A549 (cell line): ENCODE measurements at regions not wholly inside any gene's neighbourhood (a gene's known extent, or its start where the extent isn't known, plus 50 kb on each side); places are given as distances from the start of the nearest gene placed in this dataset.
"Not testable (repeated sequence)": the region's sequence is repeated elsewhere in the genome, so short reads cannot be mapped to it uniquely, and the experiment has no call there.

Experiments used
- ATAC-seq, 2 experiments: fragments of 200-7000 bp in 1 of 2; fragments of >200 bp in 1 of 2; cut with Nextera tagmentation in 1 of 2; cut with Tn5 transposase in 1 of 2; 3 replicates each; pipeline versions ENCODE4 v1.8.0 to v1.9.1; 2018 to 2020; ENCODE audit warnings: mild to moderate bottlenecking in 1 of 2, moderate library complexity in 1 of 2
- CTCF ChIA-PET: fragments of 300-600 bp; sonication (Branson Sonifier 250); formaldehyde crosslinking; extraction: SDS; loops from one replicate; lab custom pipeline; 2021; ENCODE audit warnings: antibody characterized with exemption, inconsistent platforms; lab: Yijun Ruan, JAX
- POLR2A ChIA-PET: fragments of 350-600 bp; formaldehyde crosslinking; extraction: SDS; loops from one replicate; lab custom pipeline; 2021; ENCODE audit warnings: antibody characterized with exemption, inconsistent platforms; lab: Yijun Ruan, JAX
- DNase-seq, 2 experiments: peaks; one replicate each; pipeline versions ENCODE4 v3.0.0 to v3.0.0-alpha.2; 2011 to 2016; ENCODE audit warnings: low read depth in 1 of 2, low spot score in 1 of 2
- FAIRE-seq: peaks from 2 replicates; lab custom pipeline; 2011; peaks lifted over from hg19 to GRCh38; lab: Jason Lieb, UNC
- H3K27ac ChIP-seq, 2 experiments: fragments of >200 bp; sonication (Bioruptor Twin); formaldehyde crosslinking; 3 replicates each; pipeline ENCODE4 v1.5.1; 2016 to 2017
- H3K4me1 ChIP-seq: fragments of >200 bp; sonication (Bioruptor Twin); formaldehyde crosslinking; 3 replicates; pipeline ENCODE4 v1.6.1; 2016
- H3K4me2 ChIP-seq: fragments of >200 bp; sonication (Bioruptor Twin); formaldehyde crosslinking; 3 replicates; pipeline ENCODE4 v1.6.1; 2016
- H3K4me3 ChIP-seq: fragments of >200 bp; sonication (Bioruptor Twin); formaldehyde crosslinking; 3 replicates; pipeline ENCODE4 v1.5.1; 2016
- H3K9me3 ChIP-seq: fragments of >200 bp; sonication (Bioruptor Twin); formaldehyde crosslinking; 3 replicates; pipeline ENCODE4 v1.6.1; 2016
- ATOH8 ChIP-seq: fragments of 250-450 bp; sonication (Bioruptor Pico); IDR thresholded peaks from 2 replicates; pipeline ENCODE4 v1.5.0; 2020; ENCODE audit warnings: low read depth, mild to moderate bottlenecking, moderate library complexity
- BCL3 ChIP-seq: fragments of >200 bp; sonication (Bioruptor Twin); formaldehyde crosslinking; IDR thresholded peaks from 3 replicates; pipeline ENCODE4 v1.6.1; 2016
- CBX2 ChIP-seq: fragments of 200-600 bp; sonication (generic); IDR thresholded peaks from 2 replicates; pipeline ENCODE4 v1.6.1; 2016; ENCODE audit warnings: low read depth, mild to moderate bottlenecking, borderline replicate concordance
- CBX8 ChIP-seq: fragments of 200-600 bp; sonication (generic); IDR thresholded peaks from 2 replicates; pipeline ENCODE4 v1.6.1; 2016
- CHD4 ChIP-seq: fragments of 200-600 bp; sonication (generic); IDR thresholded peaks from 2 replicates; pipeline ENCODE4 v1.6.1; 2016; ENCODE audit warnings: antibody characterized with exemption, mild to moderate bottlenecking, borderline replicate concordance
- EHF ChIP-seq: fragments of 250-450 bp; sonication (Bioruptor Pico); IDR thresholded peaks from 2 replicates; pipeline ENCODE4 v1.5.0; 2020; ENCODE audit warnings: mild to moderate bottlenecking
- ESRRA ChIP-seq: fragments of 150-350 bp; IDR thresholded peaks from 2 replicates; pipeline ENCODE4 v1.6.1; 2014; ENCODE audit warnings: mild to moderate bottlenecking, low read length, borderline replicate concordance
- HDAC2 ChIP-seq: fragments of 200-600 bp; sonication (generic); IDR thresholded peaks from 2 replicates; pipeline ENCODE4 v1.6.1; 2016
- HEYL ChIP-seq: fragments of 250-450 bp; sonication (Bioruptor Pico); IDR thresholded peaks from 2 replicates; pipeline ENCODE4 v1.8.0; 2021; ENCODE audit warnings: mild to moderate bottlenecking, moderate library complexity
- HOXA7 ChIP-seq: fragments of 250-450 bp; sonication (Bioruptor Pico); IDR thresholded peaks from 2 replicates; pipeline ENCODE4 v1.5.0; 2020; ENCODE audit warnings: mild to moderate bottlenecking, moderate library complexity
- HOXB5 ChIP-seq: fragments of 250-450 bp; sonication (Bioruptor Pico); IDR thresholded peaks from 2 replicates; pipeline ENCODE4 v1.5.0; 2020; ENCODE audit warnings: mild to moderate bottlenecking, moderate library complexity
- JUNB ChIP-seq: fragments of >200 bp; sonication (Bioruptor Twin); formaldehyde crosslinking; IDR thresholded peaks from 2 replicates; pipeline ENCODE4 v1.6.1; 2016
- MAFK ChIP-seq: fragments of 450-650 bp; IDR thresholded peaks from 2 replicates; pipeline ENCODE4 v1.6.1; 2014; ENCODE audit not compliant: partially characterized antibody
- MAX ChIP-seq: IDR thresholded peaks from 2 replicates; pipeline ENCODE4 v1.6.1; 2012
- MAZ ChIP-seq: fragments of 150-350 bp; IDR thresholded peaks from 2 replicates; pipeline ENCODE4 v1.6.1; 2014; ENCODE audit warnings: antibody characterized with exemption, low read depth, low read length, borderline replicate concordance
- NFE2L2 ChIP-seq: fragments of 150-350 bp; conservative IDR thresholded peaks from 2 replicates; pipeline ENCODE4 v1.6.1; 2014; ENCODE audit warnings: low read length
- PBX3 ChIP-seq: IDR thresholded peaks from 2 replicates; pipeline ENCODE4 v1.6.1; 2012
- POLR2A ChIP-seq: IDR thresholded peaks from 2 replicates; pipeline ENCODE4 v1.6.1; 2012; ENCODE audit warnings: mild to moderate bottlenecking, low read length
- POLR2AphosphoS2 ChIP-seq: conservative IDR thresholded peaks from 2 replicates; pipeline ENCODE4 v1.6.1; 2012; ENCODE audit warnings: low read length, improper control_type of control experiment, inconsistent platforms
- RAD21 ChIP-seq, 2 experiments: fragments of >200 bp in 1 of 2; sonication (Bioruptor Twin) in 1 of 2; formaldehyde crosslinking in 1 of 2; IDR thresholded peaks in 1 of 2; conservative IDR thresholded peaks in 1 of 2; 2 replicates in 1 of 2; 3 replicates in 1 of 2; pipeline ENCODE4 v1.6.1; 2012 to 2018; ENCODE audit warnings: inconsistent platforms in 1 of 2
- RARB ChIP-seq: fragments of 250-450 bp; sonication (Bioruptor Pico); IDR thresholded peaks from 2 replicates; pipeline ENCODE4 v1.8.0; 2021; ENCODE audit warnings: mild to moderate bottlenecking, moderate library complexity
- RCOR1 ChIP-seq: fragments of 150-350 bp; IDR thresholded peaks from 2 replicates; pipeline ENCODE4 v1.6.1; 2014; ENCODE audit warnings: antibody characterized with exemption, low read length, low read depth
- RNF2 ChIP-seq: fragments of 200-600 bp; sonication (generic); IDR thresholded peaks from 2 replicates; pipeline ENCODE4 v1.6.1; 2016; ENCODE audit warnings: low read depth, mild to moderate bottlenecking, antibody characterized with exemption, moderate library complexity, borderline replicate concordance
- SMC3 ChIP-seq: fragments of >200 bp; sonication (Bioruptor Twin); formaldehyde crosslinking; IDR thresholded peaks from 3 replicates; pipeline ENCODE4 v1.6.1; 2018; ENCODE audit warnings: inconsistent platforms
- ZC3H11A ChIP-seq: fragments of 450-650 bp; IDR thresholded peaks from 2 replicates; pipeline ENCODE4 v1.6.1; 2014; ENCODE audit warnings: antibody characterized with exemption, mild to moderate bottlenecking
- ZSCAN20 ChIP-seq: fragments of 250-450 bp; sonication (Bioruptor Pico); IDR thresholded peaks from 2 replicates; pipeline ENCODE4 v1.8.0; 2022; ENCODE audit warnings: mild to moderate bottlenecking, moderate library complexity
- WGBS: methylation state at CpG from one replicate; pipeline ENCODE4 v1.1.6; 2017; ENCODE audit errors: missing lambda C conversion rate; 5-methylcytosine and 5-hydroxymethylcytosine counted together

GRCh38 chr16:52113533-52114183 is 433.3 kb downstream of the TOX3 start (continued):
- TF ChIP-seq CHD4 (no peak), SMC3 (no peak), POLR2AphosphoS2 (no peak), MAFK (no peak)
- TF ChIP-seq, all 56 proteins: peak for 0

GRCh38 chr16:52104993-52105392 is 441.9 kb downstream of the TOX3 start:
- not testable (repeated sequence) for FAIRE-seq, H3K4me1 ChIP-seq
- 21% methylated on average over 4 of the region's 4 CpGs for WGBS

GRCh38 chr16:52103791-52104190 is 443.2 kb downstream of the TOX3 start:
- no peak overlapping the region for H3K4me2 ChIP-seq
- 4% methylated on average over 1 of the region's 1 CpG for WGBS
- FAIRE-seq (no peak), DNase-seq (no peak)
- POLR2A ChIA-PET, result no interaction called here
- TF ChIP-seq HOXB5 (CRISPR knock-in tag) (no peak), PBX3 (no peak)
- TF ChIP-seq, all 56 proteins: peak for 0
- Histone ChIP-seq H3K9me3 (no peaks in the 10 kb centered on the region), H3K27ac (no peak overlapping the region), H3K4me1 (no peaks in the 10 kb centered on the region), H3K4me3 (no peak overlapping the region)
- ATAC-seq, result no peak
- CTCF ChIA-PET, result no interaction called here

More at GRCh38 chr16:52104993-52105392, 441.9 kb downstream of the TOX3 start:
- H3K9me3 ChIP-seq, DNase-seq, POLR2A ChIA-PET, H3K27ac ChIP-seq, ATAC-seq, H3K4me3 ChIP-seq, H3K4me2 ChIP-seq, CTCF ChIA-PET: not testable (repeated sequence)
- peak; percentile 14; the same call in 1 of the 2 replicates for TF ChIP-seq ZC3H11A

GRCh38 chr16:52101246-52101645 is 445.7 kb downstream of the TOX3 start:
- DNase-seq (no peak), FAIRE-seq (no peak), ATAC-seq (no peak)
- Histone ChIP-seq H3K27ac (no peak overlapping the region), H3K4me1 (no peaks in the 10 kb centered on the region), H3K9me3 (no peaks in the 10 kb centered on the region), H3K4me2 (no peak overlapping the region), H3K4me3 (no peak overlapping the region)
- WGBS, result 63% methylated on average over 3 of the region's 3 CpGs
- ChIA-PET POLR2A (no interaction called here), CTCF (interaction anchor here (1.4 kb wide), 1 partner anchor 10 kb away, joined by 3 read pairs; no protein-coding TSS in a partner anchor)
- TF ChIP-seq RAD21 (conservative IDR thresholded peaks at IDR 0.05 in 1 of 2, IDR thresholded peaks at IDR 0.05 in 1 of 2), result no peak
- TF ChIP-seq PBX3, result no peak
- no peak for TF ChIP-seq MAX
- no peak for TF ChIP-seq HEYL (CRISPR knock-in tag)
- no peak for TF ChIP-seq RCOR1
- TF ChIP-seq CHD4, result no peak
- TF ChIP-seq ZSCAN20, result no peak
- no peak for TF ChIP-seq MAZ
- no peak for TF ChIP-seq POLR2AphosphoS2
- TF ChIP-seq JUNB, result no peak
- TF ChIP-seq ESRRA, result no peak
- no peak for TF ChIP-seq HOXA7 (CRISPR knock-in tag)

- FAIRE-seq, result no peak
- CTCF ChIA-PET, result no interaction called here
- TF ChIP-seq ZC3H11A (no peak), RNF2 (no peak), POLR2A (no peak), JUNB (no peak), CBX8 (no peak), ZSCAN20 (no peak), EHF (CRISPR knock-in tag) (no peak), RARB (CRISPR knock-in tag) (no peak), HEYL (CRISPR knock-in tag) (no peak), HOXA7 (CRISPR knock-in tag) (no peak), HDAC2 (no peak), ESRRA (no peak), NFE2L2 (no peak), ATOH8 (CRISPR knock-in tag) (no peak), RAD21 (conservative IDR thresholded peaks at IDR 0.05 in 1 of 2, IDR thresholded peaks at IDR 0.05 in 1 of 2) (no peak), CBX2 (no peak), BCL3 (no peak)
- POLR2A ChIA-PET, result no interaction called here
- Histone ChIP-seq H3K27ac (no peak overlapping the region), H3K4me1 (no peaks in the 10 kb centered on the region), H3K4me3 (no peak overlapping the region), H3K4me2 (no peak overlapping the region), H3K9me3 (no peaks in the 10 kb centered on the region)
- ATAC-seq, result no peak
- WGBS, result 1% methylated on average over 2 of the region's 2 CpGs
- DNase-seq, result no peak
Measured at GRCh38 chr16:52099382-52099781, 447.6 kb downstream of the TOX3 start.
